H7 (cell line): ENCODE measurements at regions not wholly inside any gene's neighbourhood (a gene's known extent, or its start where the extent isn't known, plus 50 kb on each side); places are given as distances from the start of the nearest gene placed in this dataset.

Source experiments
- DNase-seq: peaks from one replicate; pipeline ENCODE4 v3.0.0; 2012
- H3K27me3 ChIP-seq: 2 replicates; pipeline ENCODE4 v1.6.0; 2011; ENCODE audit warnings: mild to moderate bottlenecking, low read length; ENCODE audit not compliant: control insufficient read depth, insufficient read depth
- H3K36me3 ChIP-seq: replicated peaks from 2 replicates; pipeline ENCODE4 v1.5.1; 2011; ENCODE audit warnings: low read length; ENCODE audit not compliant: control insufficient read depth, insufficient read depth
- H3K4me3 ChIP-seq: 2 replicates; pipeline ENCODE4 v1.5.1; 2011; ENCODE audit warnings: low read depth, mild to moderate bottlenecking, control low read depth, low read length, moderate library complexity; ENCODE audit not compliant: insufficient read depth

- peak; percentile 10 for DNase-seq
- Histone ChIP-seq H3K27me3 (no peaks in the 10 kb centered on the region), H3K36me3 (no peaks in the 10 kb centered on the region), H3K4me3 (no peak overlapping the region)
Measured at GRCh38 chr18:78861116-78861515, 118.5 kb upstream of the SALL3 start.

DNA sequence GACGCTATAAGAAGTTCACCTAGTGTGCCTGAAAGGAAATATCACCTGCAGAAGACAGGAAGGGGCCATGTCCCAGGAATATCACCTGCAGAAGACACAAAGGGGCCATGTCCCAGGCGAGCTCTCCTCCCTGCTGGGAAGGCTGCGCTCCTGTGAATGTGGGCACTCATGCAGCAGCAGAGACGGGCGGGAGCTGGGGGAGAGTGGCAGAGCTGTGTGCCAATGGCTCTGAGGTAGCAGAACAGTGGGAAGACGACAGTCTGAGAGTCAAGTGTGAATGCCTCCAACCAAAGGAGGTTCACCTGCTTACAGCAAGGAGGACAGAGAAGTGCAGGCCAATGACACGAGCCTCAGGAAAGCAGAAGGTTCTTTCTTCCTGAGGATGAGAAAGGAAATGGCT is 117.9 kb upstream of the SALL3 start:
- H3K4me3 ChIP-seq: no peak overlapping the region
- no peaks in the 10 kb centered on the region for H3K36me3 ChIP-seq
- DNase-seq: peak; percentile 42
- no peaks in the 10 kb centered on the region for H3K27me3 ChIP-seq

GRCh38 chr18:78862395-78862794 is 117.2 kb upstream of the SALL3 start:
- H3K36me3 ChIP-seq: no peaks in the 10 kb centered on the region
- no peak overlapping the region for H3K4me3 ChIP-seq

GRCh38 chr18:78865056-78865598 is 114.5 kb upstream of the SALL3 start:
- H3K27me3 ChIP-seq: no peaks in the 10 kb centered on the region
- DNase-seq: no peak
- H3K36me3 ChIP-seq: no peaks in the 10 kb centered on the region
- no peak overlapping the region for H3K4me3 ChIP-seq

More at GRCh38 chr18:78862395-78862794, 117.2 kb upstream of the SALL3 start:
- H3K27me3 ChIP-seq: no peaks in the 10 kb centered on the region
- DNase-seq: peak; percentile 30

GRCh38 chr18:78865771-78866310 is 113.8 kb upstream of the SALL3 start:
- Histone ChIP-seq H3K36me3 (no peaks in the 10 kb centered on the region), H3K4me3 (no peak overlapping the region), H3K27me3 (no peaks in the 10 kb centered on the region)
- DNase-seq: no peak

DNA sequence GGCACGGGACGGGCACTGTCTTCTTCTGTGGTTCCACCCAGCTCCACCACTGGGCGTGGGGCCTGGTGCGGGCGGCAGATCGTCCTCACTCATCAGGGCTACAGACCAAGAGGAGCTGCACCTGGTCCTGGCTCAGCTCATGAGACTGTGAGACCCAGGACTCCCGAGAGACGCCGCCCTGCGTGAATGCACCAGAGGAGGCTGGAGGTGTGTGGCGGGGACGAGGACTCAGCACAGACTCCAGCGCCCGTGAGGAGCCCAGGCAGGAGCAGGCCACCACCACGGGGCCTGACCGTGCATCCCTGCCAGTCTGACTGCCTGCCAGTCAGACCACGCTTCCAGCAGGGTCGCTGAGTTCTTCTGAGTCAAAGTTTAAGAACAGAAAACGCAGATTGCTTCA is 112.5 kb upstream of the SALL3 start:
- H3K4me3 ChIP-seq: no peak overlapping the region
- no peaks in the 10 kb centered on the region for H3K27me3 ChIP-seq
- no peak for DNase-seq
- H3K36me3 ChIP-seq: no peaks in the 10 kb centered on the region

- DNase-seq: no peak
- H3K36me3 ChIP-seq: no peaks in the 10 kb centered on the region
- no peak overlapping the region for H3K4me3 ChIP-seq
- no peaks in the 10 kb centered on the region for H3K27me3 ChIP-seq
Measured at GRCh38 chr18:78868330-78869316, 111.0 kb upstream of the SALL3 start.

GRCh38 chr18:78871618-78872017 is 108.0 kb upstream of the SALL3 start:
- Histone ChIP-seq H3K36me3 (no peaks in the 10 kb centered on the region), H3K27me3 (no peaks in the 10 kb centered on the region), H3K4me3 (no peak overlapping the region)
- peak; percentile 12 for DNase-seq

GRCh38 chr18:78873926-78874500 is 105.6 kb upstream of the SALL3 start:
- H3K4me3 ChIP-seq: no peak overlapping the region
- no peaks in the 10 kb centered on the region for H3K36me3 ChIP-seq
- H3K27me3 ChIP-seq: no peaks in the 10 kb centered on the region
- DNase-seq: no peak

- Histone ChIP-seq H3K36me3 (no peaks in the 10 kb centered on the region), H3K4me3 (no peak overlapping the region), H3K27me3 (no peaks in the 10 kb centered on the region)
- DNase-seq: peak; percentile 79
Measured at GRCh38 chr18:78875016-78875777, 104.4 kb upstream of the SALL3 start.

GRCh38 chr18:78875778-78876650 is 103.6 kb upstream of the SALL3 start:
- no peak for DNase-seq
- no peaks in the 10 kb centered on the region for H3K27me3 ChIP-seq
- H3K36me3 ChIP-seq: no peaks in the 10 kb centered on the region
- no peak overlapping the region for H3K4me3 ChIP-seq

DNA sequence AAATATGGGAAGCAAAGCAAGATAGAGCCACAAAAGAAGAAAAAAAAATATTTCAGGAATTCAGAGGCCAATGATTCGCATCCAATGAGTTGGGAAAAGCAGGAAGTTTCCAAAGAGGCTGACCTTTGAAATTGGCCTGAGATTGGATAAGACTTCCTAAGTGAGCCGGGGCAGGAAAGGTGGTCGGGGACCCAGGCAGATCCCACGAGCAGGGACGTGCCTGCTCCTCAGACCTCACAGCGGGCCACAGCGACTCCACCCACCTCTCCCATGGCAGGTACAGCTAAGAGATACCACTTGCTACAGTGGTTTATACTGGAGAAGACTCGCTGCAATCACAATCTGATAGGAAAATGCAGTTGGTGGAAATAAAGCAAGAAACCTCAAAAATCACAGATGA is 102.8 kb upstream of the SALL3 start:
- Histone ChIP-seq H3K36me3 (no peaks in the 10 kb centered on the region), H3K4me3 (no peak overlapping the region), H3K27me3 (no peaks in the 10 kb centered on the region)
- DNase-seq: no peak

DNA sequence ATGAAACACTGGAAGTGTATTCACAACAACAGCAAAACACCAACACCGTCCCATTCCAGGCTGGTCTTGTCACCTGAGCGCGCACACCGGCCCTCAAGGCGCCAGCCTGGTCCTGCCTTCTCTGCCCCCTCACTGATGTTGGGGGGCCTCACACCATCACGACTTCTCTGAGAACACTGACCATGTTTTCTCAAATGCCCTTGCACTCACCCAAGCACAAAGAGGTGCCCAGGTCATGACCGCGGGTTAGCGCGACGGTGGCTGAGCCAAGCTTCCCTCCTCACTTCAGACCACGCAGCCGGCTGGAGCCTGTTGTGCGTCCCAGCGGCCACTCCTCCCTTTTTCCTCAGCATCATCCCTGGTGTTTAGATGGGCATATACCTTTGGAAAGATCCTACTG is 101.3 kb upstream of the SALL3 start:
- H3K4me3 ChIP-seq: no peak overlapping the region
- DNase-seq: no peak

More for the DNA sequence above, 101.3 kb upstream of the SALL3 start:
- Histone ChIP-seq H3K27me3 (no peaks in the 10 kb centered on the region), H3K36me3 (no peaks in the 10 kb centered on the region)
